Heart left ventricle (tissue), 13 donors: ENCODE measurements at regions not wholly inside any gene's neighbourhood (a gene's known extent, or its start where the extent isn't known, plus 50 kb on each side); places are given as distances from the start of the nearest gene placed in this dataset.

Experiments
- CTCF ChIP-seq, 12 donors: fragments of 200-600 bp; sonication (generic) in 4 of 12; IDR thresholded peaks; one replicate each; pipeline versions ENCODE4 v1.5.0 to v1.8.0; 2018 to 2022; ENCODE audit warnings: antibody characterized with exemption in 12 of 12, mild to moderate bottlenecking in 5 of 12
- POLR2A ChIP-seq, 2 donors: fragments of 450-650 bp; IDR thresholded peaks; one replicate each; pipeline ENCODE4 v1.6.1; 2017; ENCODE audit warnings: antibody characterized with exemption in 2 of 2, mild to moderate bottlenecking in 2 of 2, moderate library complexity in 2 of 2
- donor health status: ischemic (EF 13 %, LVEDD 7.1; RV severe dilation, severe dysfunction).
- donor health status: DM: no; HTN: yes; CAD: no.
- donor health status: DM: no; HTN: no; CAD: no.
- donor health status: ischemic (EF 25% LVEDD 6.9; RV normal size, moderate dysfunction).
- donor health status: ischemic (EF 25% LVEDD 5.7; RV mildly dilated, moderate dysfunction).
- donor health status: ischemic (EF 35%, LVEDD 5.7; RV mildly dilated, moderate dysfunction).
- donor health status: nonischemic (EF 11% LVEDD 7.7; RV severe dilation, severe dysfunction).
- donor health status: DM: yes; HTN: yes; CAD: no.
- donor health status: PGD.
- donor health status: ischemic (EF 29% LVEDD 5.4; RV normal size, mild dysfunction).
- donor health status: nonischemic (EF 23%, LVEDD 6.1; RV moderate dilation, normal function).

- TF ChIP-seq CTCF (IDR thresholded peaks at IDR 0.05) (no peak), POLR2A (IDR thresholded peaks at IDR 0.05) (no peak)
Measured at GRCh38 chr6:9487128-9487527, 927.7 kb downstream of the TFAP2A start.
